ENCODE measurements at regions not wholly inside any gene's neighbourhood (a gene's known extent, or its start where the extent isn't known, plus 50 kb on each side); places are given as distances from the start of the nearest gene placed in this dataset.

GRCh38 chr12:124687174-124687902 is 119.9 kb upstream of the NCOR2 start:
- ChIA-PET POLR2A (no interaction called here), CTCF (no interaction called here)
- Mint-ChIP-seq H3K27ac (no peak overlapping the region), H3K4me1 (peaks cover 43% of the 10 kb centered on the region), H3K9me3 (peaks cover 16% of the 10 kb centered on the region), H3K27me3 (ENCODE audit: low read depth) (no peaks in the 10 kb centered on the region), H3K4me3 (no peak overlapping the region), H3K36me3 (no peaks in the 10 kb centered on the region)
- TF ChIP-seq PREB (CRISPR knock-in tag; IDR thresholded peaks at IDR 0.05; ENCODE audit: borderline replicate concordance) (no peak), TCF7 (CRISPR knock-in tag; IDR thresholded peaks at IDR 0.05; ENCODE audit: low read depth) (no peak), OVOL2 (CRISPR knock-in tag; IDR thresholded peaks at IDR 0.05; ENCODE audit: borderline replicate concordance) (no peak)
- ATAC-seq (no peak), DNase-seq (ENCODE audit: low spot score) (no peak)

- CTCF ChIA-PET: interaction anchor here (1.7 kb wide), 1 partner anchor 31 kb away, joined by 5 read pairs; no protein-coding TSS in a partner anchor
- Mint-ChIP-seq H3K36me3 (no peaks in the 10 kb centered on the region), H3K27me3 (ENCODE audit: low read depth) (no peaks in the 10 kb centered on the region), H3K4me3 (no peak overlapping the region), H3K9me3 (peaks cover 8% of the 10 kb centered on the region; the same call in 1 of the 2 replicates), H3K4me1 (peaks cover 47% of the 10 kb centered on the region), H3K27ac (no peak overlapping the region)
- POLR2A ChIA-PET: no interaction called here
- DNase-seq (ENCODE audit: low spot score) (no peak), ATAC-seq (no peak)
- TF ChIP-seq FOXP1 (CRISPR knock-in tag; IDR thresholded peaks at IDR 0.05; ENCODE audit: borderline replicate concordance): no peak
- TF ChIP-seq NFYB (CRISPR knock-in tag; conservative IDR thresholded peaks at IDR 0.05; ENCODE audit: low read depth): peak; percentile 40; the same call in 1 of the 2 replicates
- TF ChIP-seq USF2 (CRISPR knock-in tag; IDR thresholded peaks at IDR 0.05): peak; percentile 46; the same call in 1 of the 2 replicates
- no peak for TF ChIP-seq GTF2I (CRISPR knock-in tag; conservative IDR thresholded peaks at IDR 0.05)
- TF ChIP-seq FOXP4 (CRISPR knock-in tag; IDR thresholded peaks at IDR 0.05): no peak
- no peak for TF ChIP-seq IRF2 (CRISPR knock-in tag; IDR thresholded peaks at IDR 0.05; ENCODE audit: borderline replicate concordance, low read depth)
- TF ChIP-seq RELA (CRISPR knock-in tag; IDR thresholded peaks at IDR 0.05; ENCODE audit: borderline replicate concordance): no peak
- TF ChIP-seq ZNF396 (CRISPR knock-in tag; IDR thresholded peaks at IDR 0.05; ENCODE audit: borderline replicate concordance): no peak
- 0 out of 2 replicates have a peak, but pooled peaks have one; percentile 22 for TF ChIP-seq USF1 (CRISPR knock-in tag; IDR thresholded peaks at IDR 0.05)
Observed at GRCh38 chr12:124686370-124687173, 119.2 kb upstream of the NCOR2 start.

GRCh38 chr12:124685689-124686369 is 118.4 kb upstream of the NCOR2 start:
- ATAC-seq (no peak), DNase-seq (ENCODE audit: low spot score) (no peak)
- Mint-ChIP-seq H3K4me3 (no peak overlapping the region), H3K27ac (no peak overlapping the region), H3K36me3 (no peaks in the 10 kb centered on the region), H3K27me3 (ENCODE audit: low read depth) (no peaks in the 10 kb centered on the region), H3K9me3 (peaks cover 4% of the 10 kb centered on the region; the same call in 1 of the 2 replicates), H3K4me1 (peaks cover 52% of the 10 kb centered on the region)
- CTCF ChIA-PET: interaction anchor here (1.0 to 1.7 kb wide), 3 partner anchors 9 to 50 kb away, joined by 3 to 5 read pairs (median 3); no protein-coding TSS in a partner anchor
- no peak for TF ChIP-seq NFATC4 (CRISPR knock-in tag; IDR thresholded peaks at IDR 0.05)
- no peak for TF ChIP-seq NR3C1 (CRISPR knock-in tag; conservative IDR thresholded peaks at IDR 0.05; ENCODE audit: low read depth)
- TF ChIP-seq RELA (CRISPR knock-in tag; IDR thresholded peaks at IDR 0.05; ENCODE audit: borderline replicate concordance): no peak
- TF ChIP-seq FOXP4 (CRISPR knock-in tag; IDR thresholded peaks at IDR 0.05): no peak
- TF ChIP-seq ZBTB21 (CRISPR knock-in tag; IDR thresholded peaks at IDR 0.05; ENCODE audit: borderline replicate concordance): no peak
- POLR2A ChIA-PET: no interaction called here

All from WTC11 (cell line).